ENCODE measurements at regions not wholly inside any gene's neighbourhood (a gene's known extent, or its start where the extent isn't known, plus 50 kb on each side); places are given as distances from the start of the nearest gene placed in this dataset.
"Not testable (repeated sequence)": the region's sequence is repeated elsewhere in the genome, so short reads cannot be mapped to it uniquely, and the experiment has no call there.

- no peak for TF ChIP-seq CTCF (IDR thresholded peaks at IDR 0.05; ENCODE audit: low read depth, low read length)
- no peak for DNase-seq (ENCODE audit: extremely low read depth, low read depth)
Observed at GRCh38 chr6:144519426-144519825, 234.3 kb downstream of the UTRN start.

- TF ChIP-seq CTCF (IDR thresholded peaks at IDR 0.05; ENCODE audit: low read depth, low read length): no peak
- no peak for DNase-seq (ENCODE audit: extremely low read depth, low read depth)
Observed at GRCh38 chr6:144528743-144529425, 243.7 kb downstream of the UTRN start.

- no peak for DNase-seq (ENCODE audit: extremely low read depth, low read depth)
- no peak for TF ChIP-seq CTCF (IDR thresholded peaks at IDR 0.05; ENCODE audit: low read depth, low read length)
Observed at GRCh38 chr6:144530118-144530517, 245.0 kb downstream of the UTRN start.

- DNase-seq (ENCODE audit: extremely low read depth, low read depth): not testable (repeated sequence)
Observed at GRCh38 chr6:144532238-144532637, 247.1 kb downstream of the UTRN start.

- peak; percentile 10 for DNase-seq (ENCODE audit: extremely low read depth, low read depth)
- TF ChIP-seq CTCF (IDR thresholded peaks at IDR 0.05; ENCODE audit: low read depth, low read length): no peak
Observed at GRCh38 chr6:144534180-144534579, 249.0 kb downstream of the UTRN start.

- no peak for DNase-seq (ENCODE audit: extremely low read depth, low read depth)
- TF ChIP-seq CTCF (IDR thresholded peaks at IDR 0.05; ENCODE audit: low read depth, low read length): no peak
Observed at GRCh38 chr6:144535630-144536029, 250.5 kb downstream of the UTRN start.

- DNase-seq (ENCODE audit: extremely low read depth, low read depth): no peak
- no peak for TF ChIP-seq CTCF (IDR thresholded peaks at IDR 0.05; ENCODE audit: low read depth, low read length)
Observed at GRCh38 chr6:144536079-144536478, 250.9 kb downstream of the UTRN start.

Data from AG09319 (cell line).